Loucy (cell line): ENCODE measurements at regions not wholly inside any gene's neighbourhood (a gene's known extent, or its start where the extent isn't known, plus 50 kb on each side); places are given as distances from the start of the nearest gene placed in this dataset.

Experiments used
- EZH2phosphoT487 ChIP-seq: fragments of 200-600 bp; IDR thresholded peaks from 2 replicates; pipeline ENCODE4 v1.6.1; 2018; ENCODE audit warnings: antibody characterized with exemption, mild to moderate bottlenecking, moderate library complexity, borderline replicate concordance
- TF ChIP-seq, protein P1 (sequence below): fragments of 200-600 bp; sonication (generic); conservative IDR thresholded peaks from 2 replicates; pipeline ENCODE4 v1.5.1; 2014; ENCODE audit warnings: mild to moderate bottlenecking, antibody characterized with exemption, low read length

DNA sequence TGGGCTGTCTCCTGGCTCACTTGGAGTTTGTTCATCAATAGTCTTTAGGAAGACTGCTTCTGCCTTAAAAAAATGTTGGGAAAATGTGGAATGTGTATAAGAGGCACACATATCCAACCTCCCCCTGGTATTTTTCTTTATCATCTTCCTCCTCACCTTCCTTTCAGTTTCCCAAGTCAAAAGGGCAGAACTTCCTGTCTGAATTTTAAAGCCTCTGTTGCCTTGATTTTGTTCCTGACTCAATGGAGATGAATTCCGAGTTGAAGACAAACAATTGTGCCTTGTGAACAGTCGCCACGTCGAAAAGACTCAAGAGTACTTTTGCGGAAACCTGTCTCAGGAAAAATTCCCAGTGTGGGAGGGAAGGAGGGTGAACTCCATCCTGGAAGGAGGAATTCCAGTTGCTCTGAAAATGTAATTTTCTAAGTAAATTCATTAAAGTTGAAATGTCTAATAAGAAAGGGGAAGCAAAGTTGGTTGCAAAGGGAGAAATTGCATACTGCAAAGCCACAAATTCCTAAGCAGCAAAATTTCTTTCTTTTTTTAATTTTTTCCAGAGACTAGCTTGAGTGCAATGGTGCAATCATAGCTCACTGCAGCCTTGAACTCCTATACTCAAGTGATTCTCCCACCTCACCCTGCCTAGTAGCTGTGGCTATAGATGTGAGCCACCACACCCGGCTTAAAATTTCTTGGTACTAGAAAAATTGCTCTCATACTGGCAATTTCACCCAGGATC is 50.2 kb upstream of the ELK3 start:
- TF ChIP-seq, protein P1, sequence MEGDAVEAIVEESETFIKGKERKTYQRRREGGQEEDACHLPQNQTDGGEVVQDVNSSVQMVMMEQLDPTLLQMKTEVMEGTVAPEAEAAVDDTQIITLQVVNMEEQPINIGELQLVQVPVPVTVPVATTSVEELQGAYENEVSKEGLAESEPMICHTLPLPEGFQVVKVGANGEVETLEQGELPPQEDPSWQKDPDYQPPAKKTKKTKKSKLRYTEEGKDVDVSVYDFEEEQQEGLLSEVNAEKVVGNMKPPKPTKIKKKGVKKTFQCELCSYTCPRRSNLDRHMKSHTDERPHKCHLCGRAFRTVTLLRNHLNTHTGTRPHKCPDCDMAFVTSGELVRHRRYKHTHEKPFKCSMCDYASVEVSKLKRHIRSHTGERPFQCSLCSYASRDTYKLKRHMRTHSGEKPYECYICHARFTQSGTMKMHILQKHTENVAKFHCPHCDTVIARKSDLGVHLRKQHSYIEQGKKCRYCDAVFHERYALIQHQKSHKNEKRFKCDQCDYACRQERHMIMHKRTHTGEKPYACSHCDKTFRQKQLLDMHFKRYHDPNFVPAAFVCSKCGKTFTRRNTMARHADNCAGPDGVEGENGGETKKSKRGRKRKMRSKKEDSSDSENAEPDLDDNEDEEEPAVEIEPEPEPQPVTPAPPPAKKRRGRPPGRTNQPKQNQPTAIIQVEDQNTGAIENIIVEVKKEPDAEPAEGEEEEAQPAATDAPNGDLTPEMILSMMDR: no peak
- TF ChIP-seq EZH2phosphoT487: no peak
